Fibroblast of skin of right biceps (primary cell): ENCODE measurements at regions not wholly inside any gene's neighbourhood (a gene's known extent, or its start where the extent isn't known, plus 50 kb on each side); places are given as distances from the start of the nearest gene placed in this dataset.

Experiments used
- DNase-seq: peaks from one replicate; pipeline ENCODE4 v3.0.0-alpha.2; 2013

DNA sequence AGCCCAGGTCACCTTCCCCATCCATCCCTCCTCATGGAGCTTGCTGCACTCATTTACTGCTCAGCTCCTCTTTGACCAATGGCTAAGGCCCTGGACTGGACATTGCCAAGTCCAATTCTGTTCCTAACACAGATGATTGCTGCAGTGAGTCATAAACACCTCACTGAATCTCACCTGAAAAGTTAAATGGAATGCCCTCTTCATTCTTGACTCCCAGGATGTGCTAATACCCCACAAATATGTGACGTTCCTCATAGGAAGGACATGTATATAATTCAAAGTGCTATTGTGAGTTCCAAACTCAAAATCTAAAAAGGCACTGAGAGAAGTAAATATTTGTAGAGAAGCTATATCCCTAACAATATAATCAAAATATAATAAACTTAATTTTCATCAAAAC lies 73.5 kb upstream of the DLX6 start:
- no peak for DNase-seq

- DNase-seq: no peak
Observed at GRCh38 chr7:96933067-96933645, 72.2 kb upstream of the DLX6 start.

DNA sequence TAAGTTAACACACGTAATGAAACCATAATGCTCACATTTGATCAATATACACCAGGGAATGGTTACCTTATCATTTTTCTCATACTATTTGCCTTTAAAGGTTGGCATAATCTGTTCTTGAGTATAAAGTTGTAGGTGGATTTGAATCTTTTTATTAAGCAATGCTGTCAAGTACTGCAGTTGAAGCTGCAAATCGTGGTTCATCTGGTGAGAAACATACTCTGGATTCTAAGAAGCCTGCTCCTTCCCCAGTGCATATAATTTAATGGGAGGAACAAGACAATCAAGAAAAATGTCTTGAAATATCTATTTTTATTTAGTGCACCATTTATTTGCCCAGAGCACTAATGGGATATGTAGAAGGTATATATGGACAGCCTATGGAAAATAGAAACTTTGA lies 68.7 kb upstream of the DLX6 start:
- no peak for DNase-seq

GRCh38 chr7:96942112-96942511 lies 63.2 kb upstream of the DLX6 start:
- no peak for DNase-seq

- DNase-seq: no peak
Observed at GRCh38 chr7:96949766-96950165, 55.6 kb upstream of the DLX6 start.

DNA sequence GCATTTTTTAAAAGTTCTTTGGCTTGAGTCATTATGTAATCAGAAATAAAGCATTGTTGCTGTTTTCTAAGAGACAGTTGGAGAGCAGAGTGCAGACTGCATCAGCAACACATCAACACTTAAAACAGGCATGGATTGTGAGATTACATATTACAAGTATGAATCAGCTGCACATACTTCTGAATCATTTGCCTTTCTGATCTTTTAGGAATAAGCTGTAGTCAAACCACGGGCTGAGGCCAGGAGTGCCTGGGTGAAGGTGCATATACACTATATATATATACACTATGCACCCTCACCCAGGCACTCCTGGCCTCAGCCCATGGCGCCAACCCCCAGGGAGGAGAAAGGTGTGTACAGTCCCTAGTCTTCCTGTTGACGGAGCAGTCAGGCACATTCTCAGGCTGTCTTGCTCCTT lies 52.4 kb upstream of the DLX6 start:
- peak; percentile 34 for DNase-seq

GRCh38 chr7:96953676-96954513 lies 51.5 kb upstream of the DLX6 start:
- DNase-seq: no peak
